ENCODE measurements at regions not wholly inside any gene's neighbourhood (a gene's known extent, or its start where the extent isn't known, plus 50 kb on each side); places are given as distances from the start of the nearest gene placed in this dataset.
A peak's percentile ranks its signal among the peaks of the same experiment; 100 is the strongest.

- H3K4me3 ChIP-seq (replicated peaks; ENCODE audit: low read depth, low read length) = no peak overlapping the region
- DNase-seq (ENCODE audit: low read depth) = peak; percentile 71
- TF ChIP-seq CTCF (IDR thresholded peaks at IDR 0.05; ENCODE audit: low read length, missing control alignments) = no peak
Observed at GRCh38 chr2:220336771-220337170, 709.3 kb downstream of the SLC4A3 start.

GRCh38 chr2:220337611-220338440, 710.4 kb downstream of the SLC4A3 start:
- DNase-seq (ENCODE audit: low read depth) = no peak
- no peak for TF ChIP-seq CTCF (IDR thresholded peaks at IDR 0.05; ENCODE audit: low read length, missing control alignments)

GRCh38 chr2:220341014-220341413, 713.6 kb downstream of the SLC4A3 start:
- no peak overlapping the region for H3K4me3 ChIP-seq (replicated peaks; ENCODE audit: low read depth, low read length)
- no peak for TF ChIP-seq CTCF (IDR thresholded peaks at IDR 0.05; ENCODE audit: low read length, missing control alignments)
- DNase-seq (ENCODE audit: low read depth) = peak; percentile 8

More at GRCh38 chr2:220337611-220338440, 710.4 kb downstream of the SLC4A3 start:
- H3K4me3 ChIP-seq (replicated peaks; ENCODE audit: low read depth, low read length) = no peak overlapping the region

GRCh38 chr2:220346919-220347318, 719.5 kb downstream of the SLC4A3 start:
- no peak for TF ChIP-seq CTCF (IDR thresholded peaks at IDR 0.05; ENCODE audit: low read length, missing control alignments)
- DNase-seq (ENCODE audit: low read depth) = no peak
- no peak overlapping the region for H3K4me3 ChIP-seq (replicated peaks; ENCODE audit: low read depth, low read length)

- TF ChIP-seq CTCF (IDR thresholded peaks at IDR 0.05; ENCODE audit: low read length, missing control alignments) = no peak
- DNase-seq (ENCODE audit: low read depth) = no peak
- H3K4me3 ChIP-seq (replicated peaks; ENCODE audit: low read depth, low read length) = no peak overlapping the region
Observed at GRCh38 chr2:220347626-220348025, 720.2 kb downstream of the SLC4A3 start.

GRCh38 chr2:220348206-220348605, 720.8 kb downstream of the SLC4A3 start:
- DNase-seq (ENCODE audit: low read depth) = no peak
- TF ChIP-seq CTCF (IDR thresholded peaks at IDR 0.05; ENCODE audit: low read length, missing control alignments) = no peak
- no peak overlapping the region for H3K4me3 ChIP-seq (replicated peaks; ENCODE audit: low read depth, low read length)

GRCh38 chr2:220353897-220354296, 726.5 kb downstream of the SLC4A3 start:
- TF ChIP-seq CTCF (IDR thresholded peaks at IDR 0.05; ENCODE audit: low read length, missing control alignments) = no peak
- no peak for DNase-seq (ENCODE audit: low read depth)
- H3K4me3 ChIP-seq (replicated peaks; ENCODE audit: low read depth, low read length) = no peak overlapping the region
